H7 (cell line): ENCODE measurements at regions not wholly inside any gene's neighbourhood (a gene's known extent, or its start where the extent isn't known, plus 50 kb on each side); places are given as distances from the start of the nearest gene placed in this dataset.
"Not testable (repeated sequence)": the region's sequence is repeated elsewhere in the genome, so short reads cannot be mapped to it uniquely, and the experiment has no call there.

Source experiments
- DNase-seq: peaks from one replicate; pipeline ENCODE4 v3.0.0; 2012
- H3K27me3 ChIP-seq: 2 replicates; pipeline ENCODE4 v1.6.0; 2011; ENCODE audit warnings: mild to moderate bottlenecking, low read length; ENCODE audit not compliant: control insufficient read depth, insufficient read depth
- H3K36me3 ChIP-seq: replicated peaks from 2 replicates; pipeline ENCODE4 v1.5.1; 2011; ENCODE audit warnings: low read length; ENCODE audit not compliant: control insufficient read depth, insufficient read depth
- H3K4me3 ChIP-seq: 2 replicates; pipeline ENCODE4 v1.5.1; 2011; ENCODE audit warnings: low read depth, mild to moderate bottlenecking, control low read depth, low read length, moderate library complexity; ENCODE audit not compliant: insufficient read depth

DNA sequence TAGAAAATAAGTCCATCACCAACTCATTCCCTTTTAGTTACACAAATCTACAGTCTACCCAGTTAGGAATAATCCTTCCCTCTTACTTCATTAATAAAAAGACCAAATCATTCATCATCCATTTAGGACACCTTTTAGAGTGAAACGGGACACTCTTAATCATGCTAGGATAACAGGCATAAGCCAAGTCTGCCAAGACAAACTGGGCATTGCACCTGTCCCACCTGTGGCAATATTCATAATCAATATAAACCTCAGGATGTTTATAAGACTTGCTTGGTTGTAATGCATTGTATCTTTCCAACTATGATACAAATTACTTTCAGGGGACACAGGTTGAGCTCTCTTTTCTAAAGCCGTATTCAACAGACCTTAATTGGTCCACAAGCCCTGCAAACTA lies 82.7 kb upstream of the SH3BP4 start:
- H3K4me3 ChIP-seq, result no peak overlapping the region
- no peaks in the 10 kb centered on the region for H3K27me3 ChIP-seq
- DNase-seq, result no peak

DNA sequence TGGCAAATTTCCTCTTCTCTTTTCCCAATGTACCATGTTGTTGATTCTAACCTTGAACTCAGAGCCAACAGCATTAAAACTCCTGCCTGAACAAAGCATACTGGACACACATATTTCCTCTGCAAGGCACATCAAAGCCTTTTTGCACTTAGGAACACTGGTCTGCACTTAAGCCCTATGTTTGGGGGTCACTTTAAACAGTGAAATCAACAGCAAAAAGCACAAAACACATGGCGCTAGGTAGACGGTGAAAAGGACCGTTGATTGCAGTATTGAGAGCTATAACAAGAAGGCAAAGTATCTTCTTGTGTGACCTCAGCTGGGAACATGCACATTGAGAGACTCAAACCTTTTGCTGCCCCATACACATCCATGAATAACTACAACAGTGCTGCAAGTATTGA lies 83.9 kb upstream of the SH3BP4 start:
- DNase-seq, result no peak
- H3K27me3 ChIP-seq, result no peaks in the 10 kb centered on the region
- H3K36me3 ChIP-seq, result no peaks in the 10 kb centered on the region
- H3K4me3 ChIP-seq, result no peak overlapping the region

More for the DNA sequence above, 82.7 kb upstream of the SH3BP4 start:
- H3K36me3 ChIP-seq, result no peaks in the 10 kb centered on the region

- no peak for DNase-seq
- no peaks in the 10 kb centered on the region for H3K36me3 ChIP-seq
Observed at GRCh38 chr2:234865586-234865985, 86.2 kb upstream of the SH3BP4 start.

DNA sequence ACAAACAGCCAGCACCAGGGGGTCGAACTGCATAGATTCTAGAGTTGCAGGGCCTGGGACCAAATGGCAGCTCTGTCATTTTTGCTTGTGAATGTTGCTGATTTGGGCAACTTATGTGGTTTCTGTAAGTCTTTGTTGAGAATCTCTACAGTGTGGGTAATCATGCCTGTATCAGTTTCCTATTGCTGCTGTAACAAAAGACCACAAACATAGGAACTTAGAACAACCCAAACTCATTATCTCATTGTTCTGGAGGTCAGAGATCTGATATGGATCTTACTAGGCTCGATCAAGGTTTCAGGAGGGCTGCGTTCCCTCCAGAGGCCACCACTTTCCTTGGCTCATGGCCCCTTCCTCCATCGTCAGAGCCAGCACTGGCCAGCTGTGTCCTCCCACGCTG lies 86.8 kb upstream of the SH3BP4 start:
- Histone ChIP-seq H3K36me3 (no peaks in the 10 kb centered on the region), H3K4me3 (no peak overlapping the region), H3K27me3 (no peaks in the 10 kb centered on the region)
- no peak for DNase-seq

More at GRCh38 chr2:234865586-234865985, 86.2 kb upstream of the SH3BP4 start:
- Histone ChIP-seq H3K4me3 (no peak overlapping the region), H3K27me3 (no peaks in the 10 kb centered on the region)

DNA sequence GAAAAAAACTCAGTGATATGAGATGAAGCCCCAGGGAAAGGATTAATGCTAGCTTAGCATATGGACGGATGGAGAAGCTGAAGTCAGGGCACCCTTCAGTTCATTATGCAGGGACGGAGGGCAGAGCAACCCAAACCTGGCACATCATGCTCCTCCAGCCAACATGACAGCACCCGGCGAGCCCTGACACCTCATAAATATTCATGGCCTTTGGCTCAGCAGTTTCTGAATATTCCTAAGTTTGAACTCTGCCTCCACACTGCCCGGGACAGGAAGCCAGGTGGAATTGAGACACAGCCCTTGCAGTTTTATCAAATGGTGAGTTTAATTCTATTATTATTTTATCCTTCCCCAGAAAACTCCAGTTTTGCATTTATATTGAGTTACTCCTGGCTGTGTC lies 87.3 kb upstream of the SH3BP4 start:
- no peak overlapping the region for H3K4me3 ChIP-seq
- DNase-seq, result no peak
- no peaks in the 10 kb centered on the region for H3K36me3 ChIP-seq
- H3K27me3 ChIP-seq, result no peaks in the 10 kb centered on the region

DNA sequence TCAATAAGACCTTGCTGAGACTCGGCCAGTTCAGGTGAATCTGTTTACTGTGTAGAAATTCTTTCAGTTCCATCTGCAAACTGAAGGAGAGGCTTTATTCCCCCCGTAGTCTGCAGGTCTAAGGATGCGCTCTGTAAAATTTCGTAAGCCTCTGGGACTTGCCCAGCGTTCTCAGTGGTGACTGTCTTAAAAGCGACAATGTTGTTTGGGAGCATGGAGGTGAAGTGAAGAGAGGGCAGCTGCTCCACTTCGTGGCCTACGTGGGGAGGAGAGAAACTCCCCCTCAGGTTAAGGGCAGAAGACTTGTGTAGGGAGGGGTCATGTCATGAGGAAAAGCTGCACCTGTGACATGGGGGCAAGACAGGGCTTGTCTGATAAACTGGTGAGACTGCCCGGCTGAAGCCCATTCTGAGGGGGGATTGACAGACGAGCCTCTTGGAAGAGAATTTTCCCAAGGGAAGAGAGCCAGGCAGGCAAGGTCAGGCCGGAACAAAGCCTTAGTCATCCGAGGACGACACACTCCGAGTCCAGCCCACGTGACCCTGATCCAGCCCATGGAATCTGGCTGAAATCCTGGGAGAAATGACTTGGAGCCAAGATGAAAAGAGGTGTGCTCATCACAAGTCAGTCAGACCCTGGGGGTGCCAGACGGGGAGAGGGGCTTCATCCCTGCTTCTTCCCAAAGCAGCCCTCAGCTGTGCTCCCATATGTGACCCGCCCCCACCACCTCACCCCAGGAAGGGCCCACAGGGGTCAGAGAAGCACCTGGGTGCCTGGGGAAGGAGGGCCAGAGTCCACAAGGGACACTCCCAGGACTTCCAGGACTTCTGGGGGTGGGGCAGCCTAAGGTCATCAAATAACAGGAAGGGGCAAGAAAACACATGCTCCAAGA lies 88.5 kb upstream of the SH3BP4 start:
- no peak for DNase-seq
- Histone ChIP-seq H3K4me3 (no peak overlapping the region), H3K36me3 (no peaks in the 10 kb centered on the region), H3K27me3 (no peaks in the 10 kb centered on the region)

- H3K4me3 ChIP-seq, result no peak overlapping the region
- DNase-seq, result no peak
- H3K27me3 ChIP-seq, result no peaks in the 10 kb centered on the region
- no peaks in the 10 kb centered on the region for H3K36me3 ChIP-seq
Observed at GRCh38 chr2:234861841-234862735, 89.7 kb upstream of the SH3BP4 start.

DNA sequence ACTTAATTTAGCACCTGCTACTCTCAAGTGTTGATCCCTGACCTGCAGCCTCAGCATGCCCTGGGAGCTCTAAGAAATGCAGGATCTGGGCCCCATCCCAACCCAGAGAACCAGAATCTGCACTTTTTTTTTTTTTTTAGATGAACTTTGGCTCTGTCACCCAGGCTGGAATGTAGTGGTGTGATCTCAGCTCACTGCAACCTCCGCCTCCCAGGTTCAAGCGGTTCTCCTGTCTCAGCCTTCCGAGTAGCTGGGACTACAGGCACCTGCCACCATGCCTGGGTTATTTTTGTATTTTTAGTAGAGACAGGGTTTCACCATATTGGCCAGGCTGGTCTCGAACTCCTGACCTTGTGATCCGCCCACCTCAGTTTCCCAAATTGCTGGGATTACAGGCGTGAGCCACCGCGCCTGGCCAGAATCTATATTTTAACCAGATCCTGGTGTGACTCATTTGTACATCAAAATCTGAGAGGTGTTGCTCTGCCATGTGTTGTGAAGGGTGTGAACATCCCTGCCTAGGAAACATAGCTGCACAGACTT lies 92.4 kb upstream of the SH3BP4 start:
- not testable (repeated sequence) for H3K4me3 ChIP-seq, H3K36me3 ChIP-seq, DNase-seq, H3K27me3 ChIP-seq

DNA sequence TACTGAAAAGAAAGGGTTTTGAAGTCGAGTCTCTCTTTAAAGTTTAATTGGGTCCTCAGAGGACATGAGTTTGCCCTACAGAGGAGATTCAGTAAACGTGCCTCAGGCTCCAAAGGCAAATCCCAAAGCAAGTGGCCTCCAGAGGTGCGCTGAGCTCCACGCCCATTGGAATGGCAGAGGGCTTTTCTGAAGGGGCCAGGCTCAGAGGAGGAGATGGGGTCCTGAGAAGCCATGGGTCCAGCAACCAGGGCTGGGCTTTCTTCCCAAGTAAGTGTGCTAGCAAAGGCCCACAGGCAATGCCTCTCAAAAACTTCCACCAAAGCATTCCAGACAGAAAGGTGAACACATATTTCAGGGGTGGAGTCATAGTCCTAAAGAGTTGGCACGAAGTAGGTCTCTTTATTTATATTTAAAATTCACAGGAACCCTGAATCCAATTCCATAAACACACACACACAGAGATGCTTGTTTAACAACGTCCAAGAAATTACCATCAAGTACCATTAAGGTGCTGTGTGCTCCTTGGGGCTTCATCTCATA lies 93.0 kb upstream of the SH3BP4 start:
- no peaks in the 10 kb centered on the region for H3K36me3 ChIP-seq
- no peak for DNase-seq
- no peaks in the 10 kb centered on the region for H3K27me3 ChIP-seq
- H3K4me3 ChIP-seq, result no peak overlapping the region

- H3K4me3 ChIP-seq, result no peak overlapping the region
- no peak for DNase-seq
- H3K27me3 ChIP-seq, result no peaks in the 10 kb centered on the region
- no peaks in the 10 kb centered on the region for H3K36me3 ChIP-seq
Observed at GRCh38 chr2:234858145-234858544, 93.7 kb upstream of the SH3BP4 start.

DNA sequence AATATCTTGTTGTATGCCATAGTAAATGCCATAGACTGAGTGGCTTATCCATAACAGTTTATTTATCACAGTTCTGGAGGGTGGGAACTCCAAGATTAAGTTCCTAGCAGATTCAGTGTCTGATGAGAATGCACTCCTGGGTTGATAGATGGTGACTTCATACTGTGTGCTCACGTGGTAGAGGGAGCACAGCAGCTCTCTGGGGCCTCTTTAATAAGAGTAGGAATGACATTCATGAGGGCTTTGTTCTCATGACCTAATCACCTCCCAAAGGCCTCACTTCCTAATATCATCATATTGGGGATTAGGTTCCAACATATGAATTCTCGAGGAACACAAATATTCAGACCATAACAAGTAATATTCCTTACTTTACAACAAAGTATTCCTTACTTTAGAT lies 98.1 kb upstream of the SH3BP4 start:
- H3K36me3 ChIP-seq, result no peaks in the 10 kb centered on the region
- H3K4me3 ChIP-seq, result no peak overlapping the region
- H3K27me3 ChIP-seq, result no peaks in the 10 kb centered on the region
- no peak for DNase-seq

DNA sequence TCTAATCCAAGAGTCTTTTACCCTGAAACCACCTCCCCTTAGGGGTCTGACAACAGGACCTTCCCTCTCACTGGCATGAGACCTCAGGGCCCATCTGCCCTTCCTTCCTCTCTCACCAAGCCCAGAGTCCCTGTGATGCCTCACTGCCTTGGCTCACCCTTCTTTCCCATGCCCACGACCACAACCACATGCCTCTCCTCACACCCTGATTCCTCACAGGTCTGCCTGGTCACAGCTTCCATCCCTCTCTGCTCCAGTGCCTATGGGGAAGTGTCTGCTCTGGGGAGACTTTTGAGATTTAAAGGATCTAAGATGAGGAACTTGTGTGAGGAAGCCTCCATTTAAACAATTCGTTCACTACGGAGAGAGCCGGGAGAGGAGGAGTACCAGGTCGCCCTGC lies 98.9 kb upstream of the SH3BP4 start:
- Histone ChIP-seq H3K36me3 (no peaks in the 10 kb centered on the region), H3K4me3 (no peak overlapping the region), H3K27me3 (no peaks in the 10 kb centered on the region)
- DNase-seq, result no peak

DNA sequence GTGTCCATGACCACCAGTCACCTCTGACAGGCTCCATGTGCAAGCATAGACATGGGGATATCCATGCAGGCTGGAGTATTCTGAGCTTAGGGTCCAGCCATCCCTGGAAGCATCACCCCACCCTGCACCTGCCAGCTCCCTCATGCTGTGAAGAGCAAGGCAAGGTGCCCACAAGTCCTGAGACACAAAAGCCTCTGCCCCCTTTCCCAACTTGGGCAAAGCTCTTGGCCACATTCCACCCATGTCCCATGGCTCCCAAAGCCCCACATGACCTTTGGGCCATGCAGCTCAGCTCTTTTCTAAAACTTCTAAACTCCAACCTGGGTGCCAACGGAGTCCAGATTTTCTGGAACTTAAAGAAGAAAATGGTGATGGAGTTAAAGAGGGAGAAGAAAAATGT lies 99.8 kb upstream of the SH3BP4 start:
- Histone ChIP-seq H3K36me3 (no peaks in the 10 kb centered on the region), H3K27me3 (no peaks in the 10 kb centered on the region), H3K4me3 (no peak overlapping the region)
- DNase-seq, result no peak

GRCh38 chr2:234851451-234851850 lies 100.4 kb upstream of the SH3BP4 start:
- Histone ChIP-seq H3K27me3 (no peaks in the 10 kb centered on the region), H3K4me3 (no peak overlapping the region), H3K36me3 (no peaks in the 10 kb centered on the region)
- no peak for DNase-seq
